Keratinocyte (primary cell): ENCODE measurements at regions not wholly inside any gene's neighbourhood (a gene's known extent, or its start where the extent isn't known, plus 50 kb on each side); places are given as distances from the start of the nearest gene placed in this dataset.

ENCODE experiments used
- DNase-seq: peaks from one replicate; pipeline ENCODE4 v3.0.0-alpha.2; 2011; ENCODE audit warnings: low read depth, missing footprints, low spot score
- FAIRE-seq: peaks from 2 replicates; lab custom pipeline; 2011; peaks lifted over from hg19 to GRCh38; lab: Jason Lieb, UNC
- H2AFZ ChIP-seq: 2 replicates; pipeline ENCODE4 v1.6.0; 2012; ENCODE audit warnings: low read length, control low read depth, inconsistent platforms; ENCODE audit not compliant: control insufficient read depth
- H3K27ac ChIP-seq: 2 replicates; pipeline ENCODE4 v1.5.1; 2011; ENCODE audit warnings: low read length; ENCODE audit not compliant: control insufficient read depth, insufficient read depth
- H3K27me3 ChIP-seq: 3 replicates; pipeline ENCODE4 v1.6.0; 2011; ENCODE audit warnings: low read length; ENCODE audit not compliant: control insufficient read depth, insufficient read depth; ENCODE audit errors: extremely low read depth
- H3K36me3 ChIP-seq, 2 experiments: 2 replicates in 1 of 2; 3 replicates in 1 of 2; pipeline ENCODE4 v1.5.1; 2011; ENCODE audit warnings: low read length in 2 of 2, mild to moderate bottlenecking in 1 of 2; ENCODE audit not compliant: control insufficient read depth in 2 of 2, insufficient read depth in 2 of 2; ENCODE audit errors: extremely low read depth in 1 of 2
- H3K4me1 ChIP-seq: 3 replicates; pipeline ENCODE4 v1.5.1; 2011; ENCODE audit warnings: low read length; ENCODE audit not compliant: control insufficient read depth, insufficient read depth; ENCODE audit errors: extremely low read depth
- H3K4me2 ChIP-seq: 3 replicates; pipeline ENCODE4 v1.6.0; 2011; ENCODE audit warnings: low read depth, low read length; ENCODE audit not compliant: control insufficient read depth, insufficient read depth; ENCODE audit errors: extremely low read depth
- H3K4me3 ChIP-seq, 3 experiments: fragments of 200-600 bp in 1 of 3; sonication (generic) in 1 of 3; 2 replicates in 2 of 3; 3 replicates in 1 of 3; pipeline ENCODE4 v1.5.1; 2011 to 2016; ENCODE audit warnings: low read length in 3 of 3, mild to moderate bottlenecking in 3 of 3, control low read depth in 2 of 3, inconsistent platforms in 1 of 3, low read depth in 1 of 3, mixed read lengths in 1 of 3, mixed run types in 1 of 3, moderate library complexity in 1 of 3; ENCODE audit not compliant: control insufficient read depth in 2 of 3, insufficient read depth in 2 of 3; ENCODE audit errors: extremely low read depth in 1 of 3
- H3K79me2 ChIP-seq: 2 replicates; pipeline ENCODE4 v1.6.0; 2012; ENCODE audit warnings: low read length; ENCODE audit not compliant: control insufficient read depth, insufficient read depth
- H3K9ac ChIP-seq: 3 replicates; pipeline ENCODE4 v1.6.0; 2011; ENCODE audit warnings: low read length; ENCODE audit not compliant: control insufficient read depth, insufficient read depth; ENCODE audit errors: extremely low read depth
- H3K9me1 ChIP-seq: 3 replicates; pipeline ENCODE4 v1.6.0; 2011; ENCODE audit warnings: low read length; ENCODE audit not compliant: control insufficient read depth, insufficient read depth; ENCODE audit errors: extremely low read depth
- H3K9me3 ChIP-seq: 2 replicates; pipeline ENCODE4 v1.5.1; 2012; ENCODE audit warnings: low read depth, low read length; ENCODE audit not compliant: control insufficient read depth
- H4K20me1 ChIP-seq: 3 replicates; pipeline ENCODE4 v1.6.0; 2011; ENCODE audit warnings: low read length; ENCODE audit not compliant: control insufficient read depth, insufficient read depth; ENCODE audit errors: extremely low read depth
- EZH2 ChIP-seq: IDR thresholded peaks from one replicate; pipeline ENCODE4 v1.6.1; 2012; ENCODE audit warnings: inconsistent platforms, mild to moderate bottlenecking, low read length, moderate library complexity
- dilution Hi-C: fragments of 300-500 bp; cut with MboI; formaldehyde crosslinking; loops from one replicate; pipeline ENCODE4 v1.7.0; 2020; ENCODE audit warnings: low sequenced_read_pairs; ENCODE audit not compliant: extremely low pct_ligation_motif_present
- TF ChIP-seq, protein P1 (sequence below), 3 experiments: IDR thresholded peaks in 1 of 3; conservative IDR thresholded peaks in 1 of 3; optimal IDR thresholded peaks in 1 of 3; 2 replicates in 2 of 3; 3 replicates in 1 of 3; pipeline versions ENCODE3 to v1.5.1; 2011; ENCODE audit warnings: low read length in 3 of 3, mild to moderate bottlenecking in 3 of 3, moderate library complexity in 2 of 3, control low read depth in 1 of 3, inconsistent platforms in 1 of 3; ENCODE audit not compliant: insufficient read depth in 2 of 3; ENCODE audit errors: extremely low read depth in 1 of 3

DNA sequence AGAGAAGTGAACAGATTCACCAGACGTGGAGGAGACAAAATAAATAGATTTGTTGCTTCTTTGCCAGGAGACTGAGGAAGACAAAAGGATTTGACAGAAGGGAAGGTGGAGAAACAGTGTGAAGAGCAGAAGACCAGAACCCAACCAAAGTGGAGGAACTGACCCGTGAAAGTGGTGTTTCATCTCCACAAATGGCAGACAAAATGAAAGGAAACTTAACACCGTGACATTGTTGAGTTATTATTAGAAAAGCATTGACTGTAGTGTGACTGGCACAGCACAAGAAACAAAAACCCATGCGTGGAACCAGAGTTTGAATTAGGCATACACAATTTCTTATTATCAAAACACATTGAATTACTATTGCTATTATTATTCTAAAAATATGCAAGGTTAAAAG lies 518.1 kb downstream of the TMEM121 start:
- no peaks in the 10 kb centered on the region for H3K9me1 ChIP-seq
- no peak overlapping the region for H3K27ac ChIP-seq
- H2AFZ ChIP-seq = no peak overlapping the region
- H3K4me2 ChIP-seq = no peak overlapping the region
- no peaks in the 10 kb centered on the region for H3K79me2 ChIP-seq
- dilution Hi-C loops = no loop called here
- H3K27me3 ChIP-seq = no peaks in the 10 kb centered on the region
- H3K9ac ChIP-seq = no peak overlapping the region
- DNase-seq = no peak
- H3K9me3 ChIP-seq = no peaks in the 10 kb centered on the region
- H4K20me1 ChIP-seq = no peaks in the 10 kb centered on the region
- FAIRE-seq = no peak
- no peak overlapping the region for H3K4me3 ChIP-seq
- H3K36me3 ChIP-seq = no peaks in the 10 kb centered on the region
- no peaks in the 10 kb centered on the region for H3K4me1 ChIP-seq
- TF ChIP-seq, protein P1, sequence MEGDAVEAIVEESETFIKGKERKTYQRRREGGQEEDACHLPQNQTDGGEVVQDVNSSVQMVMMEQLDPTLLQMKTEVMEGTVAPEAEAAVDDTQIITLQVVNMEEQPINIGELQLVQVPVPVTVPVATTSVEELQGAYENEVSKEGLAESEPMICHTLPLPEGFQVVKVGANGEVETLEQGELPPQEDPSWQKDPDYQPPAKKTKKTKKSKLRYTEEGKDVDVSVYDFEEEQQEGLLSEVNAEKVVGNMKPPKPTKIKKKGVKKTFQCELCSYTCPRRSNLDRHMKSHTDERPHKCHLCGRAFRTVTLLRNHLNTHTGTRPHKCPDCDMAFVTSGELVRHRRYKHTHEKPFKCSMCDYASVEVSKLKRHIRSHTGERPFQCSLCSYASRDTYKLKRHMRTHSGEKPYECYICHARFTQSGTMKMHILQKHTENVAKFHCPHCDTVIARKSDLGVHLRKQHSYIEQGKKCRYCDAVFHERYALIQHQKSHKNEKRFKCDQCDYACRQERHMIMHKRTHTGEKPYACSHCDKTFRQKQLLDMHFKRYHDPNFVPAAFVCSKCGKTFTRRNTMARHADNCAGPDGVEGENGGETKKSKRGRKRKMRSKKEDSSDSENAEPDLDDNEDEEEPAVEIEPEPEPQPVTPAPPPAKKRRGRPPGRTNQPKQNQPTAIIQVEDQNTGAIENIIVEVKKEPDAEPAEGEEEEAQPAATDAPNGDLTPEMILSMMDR (optimal IDR thresholded peaks at IDR 0.05 in 1 of 3, IDR thresholded peaks at IDR 0.05 in 1 of 3, conservative IDR thresholded peaks at IDR 0.05 in 1 of 3; ENCODE audit: extremely low read depth in 1 of 3, insufficient read depth in 2 of 3, low read length in 3 of 3) = no peak
- no peak for TF ChIP-seq EZH2

DNA sequence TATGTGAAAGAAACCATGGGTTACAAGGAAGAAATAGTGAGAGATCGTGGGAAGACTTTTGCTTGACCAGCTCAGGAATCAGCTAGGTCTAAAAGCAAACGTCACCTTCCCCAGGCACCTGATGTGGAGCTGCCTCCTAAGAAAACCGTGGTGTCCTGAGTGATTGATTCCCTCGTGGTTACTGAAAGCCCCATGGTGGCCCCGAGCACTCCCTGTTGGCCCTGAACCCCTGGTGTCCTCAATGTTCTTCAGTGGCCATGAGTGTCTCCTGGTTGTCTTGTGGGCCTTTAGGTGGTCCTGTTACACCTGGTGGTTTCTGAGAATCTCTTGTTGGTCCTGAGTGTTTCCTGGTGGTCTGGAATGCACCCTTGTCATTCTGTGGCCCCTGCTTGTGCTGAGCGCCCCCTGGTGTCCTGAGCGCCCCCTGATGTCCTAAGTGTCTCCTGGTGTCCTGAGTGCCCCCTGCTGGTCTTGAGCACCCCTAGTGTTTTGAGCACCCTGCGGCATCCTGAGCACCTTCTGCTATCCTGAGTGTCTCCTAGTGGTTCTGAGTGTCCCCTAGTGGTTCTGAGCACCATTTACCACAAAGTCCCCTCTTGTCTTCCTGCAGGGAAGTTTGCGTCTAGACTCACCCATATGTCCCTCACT lies 518.7 kb downstream of the TMEM121 start:
- DNase-seq = no peak

More for the DNA sequence above, 518.7 kb downstream of the TMEM121 start:
- Histone ChIP-seq H3K4me2 (no peak overlapping the region), H3K27ac (no peak overlapping the region), H3K27me3 (no peaks in the 10 kb centered on the region), H3K4me1 (no peaks in the 10 kb centered on the region), H2AFZ (no peak overlapping the region), H3K4me3 (no peak overlapping the region), H4K20me1 (no peaks in the 10 kb centered on the region), H3K9me1 (no peaks in the 10 kb centered on the region), H3K9me3 (no peaks in the 10 kb centered on the region), H3K36me3 (no peaks in the 10 kb centered on the region), H3K9ac (no peak overlapping the region), H3K79me2 (no peaks in the 10 kb centered on the region)
- dilution Hi-C loops = no loop called here
- FAIRE-seq = no peak
- TF ChIP-seq EZH2 = no peak
- TF ChIP-seq, protein P1 (optimal IDR thresholded peaks at IDR 0.05 in 1 of 3, IDR thresholded peaks at IDR 0.05 in 1 of 3, conservative IDR thresholded peaks at IDR 0.05 in 1 of 3; ENCODE audit: extremely low read depth in 1 of 3, insufficient read depth in 2 of 3, low read length in 3 of 3) = peak; percentile 41 to 66 (median 65)
